ENCODE measurements at regions not wholly inside any gene's neighbourhood (a gene's known extent, or its start where the extent isn't known, plus 50 kb on each side); places are given as distances from the start of the nearest gene placed in this dataset.

- no peak for DNase-seq
Measured at GRCh38 chr5:87948486-87948885, 320.2 kb downstream of the TMEM161B start.

- DNase-seq: no peak
Measured at GRCh38 chr5:87946271-87946670, 322.4 kb downstream of the TMEM161B start.

GRCh38 chr5:87945286-87945650 is 323.4 kb downstream of the TMEM161B start:
- DNase-seq: no peak

- peak; percentile 89 for DNase-seq
Measured at GRCh38 chr5:87944553-87945285, 323.9 kb downstream of the TMEM161B start.

- no peak for DNase-seq
Measured at GRCh38 chr5:87940775-87941174, 327.9 kb downstream of the TMEM161B start.

- DNase-seq: no peak
Measured at GRCh38 chr5:87936667-87937066, 332.0 kb downstream of the TMEM161B start.

GRCh38 chr5:87924436-87924835 is 344.2 kb downstream of the TMEM161B start:
- DNase-seq: no peak

- DNase-seq: no peak
Measured at GRCh38 chr5:87916320-87916719, 352.3 kb downstream of the TMEM161B start.

GRCh38 chr5:87912419-87912818 is 356.2 kb downstream of the TMEM161B start:
- no peak for DNase-seq

- no peak for DNase-seq
Measured at GRCh38 chr5:87909382-87909781, 359.3 kb downstream of the TMEM161B start.

GRCh38 chr5:87906962-87907361 is 361.7 kb downstream of the TMEM161B start:
- no peak for DNase-seq

GRCh38 chr5:87900419-87900818 is 368.2 kb downstream of the TMEM161B start:
- no peak for DNase-seq

- DNase-seq: no peak
Measured at GRCh38 chr5:87899721-87900131, 368.9 kb downstream of the TMEM161B start.

GRCh38 chr5:87899208-87899661 is 369.4 kb downstream of the TMEM161B start:
- DNase-seq: no peak

- no peak for DNase-seq
Measured at GRCh38 chr5:87898574-87898973, 370.1 kb downstream of the TMEM161B start.

- no peak for DNase-seq
Measured at GRCh38 chr5:87888139-87888538, 380.5 kb downstream of the TMEM161B start.

- no peak for DNase-seq
Measured at GRCh38 chr5:87887247-87887646, 381.4 kb downstream of the TMEM161B start.

GRCh38 chr5:87886164-87886563 is 382.5 kb downstream of the TMEM161B start:
- no peak for DNase-seq

- peak; percentile 2 for DNase-seq
Measured at GRCh38 chr5:87885758-87886157, 382.9 kb downstream of the TMEM161B start.

GRCh38 chr5:87877495-87877894 is 391.1 kb downstream of the TMEM161B start:
- DNase-seq: no peak

- DNase-seq: no peak
Measured at GRCh38 chr5:87877023-87877422, 391.6 kb downstream of the TMEM161B start.

- DNase-seq: no peak
Measured at GRCh38 chr5:87876616-87877015, 392.0 kb downstream of the TMEM161B start.

GRCh38 chr5:87872986-87873385 is 395.7 kb downstream of the TMEM161B start:
- DNase-seq: no peak

GRCh38 chr5:87868792-87869191 is 399.9 kb downstream of the TMEM161B start:
- DNase-seq: no peak

GRCh38 chr5:87867281-87867680 is 401.4 kb downstream of the TMEM161B start:
- DNase-seq: no peak

Data from NCI-H1694 (cell line).